Right atrium auricular region (tissue), 2 donors: ENCODE measurements at regions not wholly inside any gene's neighbourhood (a gene's known extent, or its start where the extent isn't known, plus 50 kb on each side); places are given as distances from the start of the nearest gene placed in this dataset.

Experiments
- DNase-seq: peaks from one replicate; pipeline ENCODE4 v3.0.0-alpha.2; 2019; ENCODE audit warnings: low spot score
- H3K27ac ChIP-seq, 2 donors: fragments of 200-600 bp; sonication (generic); 1 replicate in 1 of 2; 2 replicates in 1 of 2; pipeline ENCODE4 v1.5.1; 2016 to 2019
- H3K27me3 ChIP-seq, 2 donors: fragments of 200-600 bp; sonication (generic); one replicate each; pipeline versions ENCODE4 v1.5.1 to v1.6.0; 2017 to 2019
- H3K36me3 ChIP-seq: fragments of 200-600 bp; sonication (generic); one replicate; pipeline ENCODE4 v1.5.1; 2016
- H3K4me1 ChIP-seq, 2 donors: fragments of 200-600 bp; sonication (generic); one replicate each; pipeline versions ENCODE4 v1.5.1 to v1.6.0; 2017 to 2019
- H3K4me3 ChIP-seq, 2 donors: fragments of 200-600 bp; sonication (generic); 1 replicate in 1 of 2; 2 replicates in 1 of 2; pipeline ENCODE4 v1.5.1; 2017 to 2019; ENCODE audit warnings: mild to moderate bottlenecking in 1 of 2, moderate library complexity in 1 of 2
- H3K9me3 ChIP-seq, 2 donors: fragments of 200-600 bp; sonication (generic); one replicate each; pipeline ENCODE4 v1.5.1; 2019
- CTCF ChIP-seq, 2 donors: fragments of 200-600 bp; sonication (generic); IDR thresholded peaks; one replicate each; pipeline ENCODE4 v1.5.1; 2019; ENCODE audit warnings: antibody characterized with exemption in 2 of 2

- Histone ChIP-seq H3K4me3 (no peak overlapping the region), H3K4me1 (no peaks in the 10 kb centered on the region), H3K27ac (no peak overlapping the region), H3K36me3 (no peaks in the 10 kb centered on the region), H3K27me3 (no peaks in the 10 kb centered on the region), H3K9me3 (no peaks in the 10 kb centered on the region)
- no peak for DNase-seq
- no peak for TF ChIP-seq CTCF (IDR thresholded peaks at IDR 0.05)
Observed at GRCh38 chr12:88298014-88298682, 156.0 kb downstream of the TMTC3 start.

- Histone ChIP-seq H3K27me3 (no peaks in the 10 kb centered on the region), H3K27ac (no peak overlapping the region)
- no peak for TF ChIP-seq CTCF (IDR thresholded peaks at IDR 0.05)
Observed at GRCh38 chr12:88298761-88299242, 156.7 kb downstream of the TMTC3 start.

GRCh38 chr12:88299567-88300101 is 157.5 kb downstream of the TMTC3 start:
- no peaks in the 10 kb centered on the region for H3K9me3 ChIP-seq
- H3K27me3 ChIP-seq = no peaks in the 10 kb centered on the region
- no peak overlapping the region for H3K4me3 ChIP-seq
- no peaks in the 10 kb centered on the region for H3K36me3 ChIP-seq
- H3K4me1 ChIP-seq = no peaks in the 10 kb centered on the region
- no peak for TF ChIP-seq CTCF (IDR thresholded peaks at IDR 0.05)
- H3K27ac ChIP-seq = no peak overlapping the region
- no peak for DNase-seq

More at GRCh38 chr12:88298761-88299242, 156.7 kb downstream of the TMTC3 start:
- Histone ChIP-seq H3K4me3 (no peak overlapping the region), H3K4me1 (no peaks in the 10 kb centered on the region), H3K9me3 (no peaks in the 10 kb centered on the region), H3K36me3 (no peaks in the 10 kb centered on the region)
- no peak for DNase-seq

- no peak overlapping the region for H3K4me3 ChIP-seq
Observed at GRCh38 chr12:88300931-88301330, 158.8 kb downstream of the TMTC3 start.

GRCh38 chr12:88303335-88303734 is 161.2 kb downstream of the TMTC3 start:
- H3K36me3 ChIP-seq = no peaks in the 10 kb centered on the region
- no peaks in the 10 kb centered on the region for H3K27me3 ChIP-seq
- no peaks in the 10 kb centered on the region for H3K9me3 ChIP-seq
- TF ChIP-seq CTCF (IDR thresholded peaks at IDR 0.05) = no peak
- H3K4me3 ChIP-seq = no peak overlapping the region
- no peak for DNase-seq
- H3K4me1 ChIP-seq = no peaks in the 10 kb centered on the region
- H3K27ac ChIP-seq = no peak overlapping the region

More at GRCh38 chr12:88300931-88301330, 158.8 kb downstream of the TMTC3 start:
- Histone ChIP-seq H3K4me1 (no peaks in the 10 kb centered on the region), H3K36me3 (no peaks in the 10 kb centered on the region), H3K27me3 (no peaks in the 10 kb centered on the region), H3K27ac (no peak overlapping the region), H3K9me3 (no peaks in the 10 kb centered on the region)
- no peak for TF ChIP-seq CTCF (IDR thresholded peaks at IDR 0.05)
- DNase-seq = no peak
